ENCODE measurements at regions not wholly inside any gene's neighbourhood (a gene's known extent, or its start where the extent isn't known, plus 50 kb on each side); places are given as distances from the start of the nearest gene placed in this dataset.

DNA sequence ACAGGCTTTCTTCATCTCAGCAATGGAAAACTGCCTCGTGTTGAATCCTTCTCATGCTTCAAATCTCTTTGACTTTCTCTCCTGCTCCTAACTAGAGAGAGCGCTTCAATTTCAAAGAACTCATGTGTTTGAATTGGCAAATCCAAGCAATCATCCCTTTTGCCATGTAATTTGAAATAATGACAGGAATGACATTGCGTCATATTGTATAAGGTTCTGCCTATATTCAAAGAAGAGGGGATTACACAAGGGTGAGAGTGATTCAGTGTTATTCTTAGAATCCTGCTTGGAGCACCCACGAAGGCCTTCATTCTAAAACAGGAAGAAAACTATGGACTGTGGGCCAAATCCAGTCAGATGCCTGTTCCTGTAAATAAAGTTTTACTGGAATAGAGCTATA is 720.6 kb downstream of the JRKL start:
- FAIRE-seq (no peak), DNase-seq (no peak)
- 65 to 76% (median 69%) methylated on average over 4 of the region's 4 CpGs for WGBS, 3 donors
- Histone ChIP-seq H3K9me3 (ENCODE audit: control insufficient read depth in 2 of 2, insufficient read depth in 1 of 2, low read depth in 1 of 2, low read length in 1 of 2) (no peaks in the 10 kb centered on the region), H3K4me1 (ENCODE audit: control insufficient read depth in 3 of 3, insufficient read depth in 2 of 3, low read depth in 1 of 3, low read length in 2 of 3) (no peaks in the 10 kb centered on the region), H3K36me3 (ENCODE audit: control insufficient read depth in 3 of 3, insufficient read depth in 2 of 3, low read depth in 1 of 3, low read length in 3 of 3) (no peaks in the 10 kb centered on the region), H3K4me3 (ENCODE audit: low read depth in 1 of 3, low read length in 3 of 3) (no peak overlapping the region), H3K27me3 (ENCODE audit: control insufficient read depth in 3 of 3, insufficient read depth in 3 of 3, low read length in 3 of 3) (no peaks in the 10 kb centered on the region), H3K27ac (ENCODE audit: low read depth in 1 of 3, low read length in 2 of 3) (no peak overlapping the region)

DNA sequence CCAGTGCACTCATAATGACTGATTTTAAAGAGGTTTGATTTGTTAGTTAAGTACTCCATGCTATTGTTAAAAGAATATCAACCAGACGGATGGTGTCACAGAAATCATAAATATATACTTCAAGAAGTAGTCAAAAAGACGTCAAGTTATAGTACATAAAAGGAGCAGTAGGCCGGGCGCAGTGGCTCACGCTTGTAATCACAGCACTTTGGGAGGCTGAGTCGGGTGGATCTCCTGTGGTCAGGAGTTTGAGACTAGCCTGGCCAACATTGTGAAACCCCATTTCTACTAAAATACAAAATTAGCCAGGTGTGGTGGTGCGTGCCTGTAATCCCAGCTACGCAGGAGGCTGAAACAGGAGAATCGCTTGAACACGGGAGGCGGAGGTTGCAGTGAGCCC is 721.7 kb downstream of the JRKL start:
- Histone ChIP-seq H3K9me3 (ENCODE audit: control insufficient read depth in 2 of 2, insufficient read depth in 1 of 2, low read depth in 1 of 2, low read length in 1 of 2) (no peaks in the 10 kb centered on the region), H3K27ac (ENCODE audit: low read depth in 1 of 3, low read length in 2 of 3) (no peak overlapping the region), H3K36me3 (ENCODE audit: control insufficient read depth in 3 of 3, insufficient read depth in 2 of 3, low read depth in 1 of 3, low read length in 3 of 3) (no peaks in the 10 kb centered on the region), H3K27me3 (ENCODE audit: control insufficient read depth in 3 of 3, insufficient read depth in 3 of 3, low read length in 3 of 3) (no peaks in the 10 kb centered on the region), H3K4me1 (ENCODE audit: control insufficient read depth in 3 of 3, insufficient read depth in 2 of 3, low read depth in 1 of 3, low read length in 2 of 3) (no peaks in the 10 kb centered on the region), H3K4me3 (ENCODE audit: low read depth in 1 of 3, low read length in 3 of 3) (no peak overlapping the region)
- FAIRE-seq (no peak), DNase-seq (no peak)
- WGBS, 3 donors: 91 to 93% (median 91%) methylated on average over 11 of the region's 11 CpGs

DNA sequence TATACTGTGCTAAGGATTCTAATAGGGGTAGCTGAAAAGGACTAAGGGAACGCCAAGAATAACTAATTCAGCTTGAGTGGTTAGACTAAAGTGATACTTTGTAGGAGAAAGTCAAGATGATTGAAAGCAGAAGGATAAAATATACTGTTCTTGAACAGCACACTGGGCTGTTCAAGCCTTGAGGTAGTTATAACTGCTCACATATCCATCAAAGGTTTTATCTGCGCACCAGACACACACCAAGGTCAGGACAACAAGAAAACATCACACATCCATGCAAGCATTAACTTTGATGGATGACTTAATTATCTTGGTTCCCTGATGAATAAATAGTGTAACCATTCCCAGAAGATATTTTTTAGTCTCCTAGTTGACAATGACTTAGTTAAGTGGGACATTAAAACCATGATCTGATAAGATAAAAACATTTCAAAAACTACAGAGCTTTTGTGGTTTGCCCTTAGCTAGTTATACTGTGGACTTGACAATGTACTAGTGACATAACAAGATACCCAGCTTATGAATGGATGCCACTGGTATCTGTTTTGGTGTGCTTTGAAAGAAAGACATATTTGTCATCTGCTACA is 728.9 kb downstream of the JRKL start:
- Histone ChIP-seq H3K36me3 (ENCODE audit: control insufficient read depth in 3 of 3, insufficient read depth in 2 of 3, low read depth in 1 of 3, low read length in 3 of 3) (no peaks in the 10 kb centered on the region), H3K4me1 (ENCODE audit: control insufficient read depth in 3 of 3, insufficient read depth in 2 of 3, low read depth in 1 of 3, low read length in 2 of 3) (no peaks in the 10 kb centered on the region), H3K4me3 (ENCODE audit: low read depth in 1 of 3, low read length in 3 of 3) (no peak overlapping the region), H3K9me3 (ENCODE audit: control insufficient read depth in 2 of 2, insufficient read depth in 1 of 2, low read depth in 1 of 2, low read length in 1 of 2) (no peaks in the 10 kb centered on the region), H3K27ac (ENCODE audit: low read depth in 1 of 3, low read length in 2 of 3) (no peak overlapping the region), H3K27me3 (ENCODE audit: control insufficient read depth in 3 of 3, insufficient read depth in 3 of 3, low read length in 3 of 3) (no peaks in the 10 kb centered on the region)
- 43 to 52% (median 48%) methylated on average over 2 of the region's 2 CpGs for WGBS, 3 donors
- DNase-seq (no peak), FAIRE-seq (no peak)

GRCh38 chr11:97123237-97123636 is 733.4 kb downstream of the JRKL start:
- Histone ChIP-seq H3K9me3 (ENCODE audit: control insufficient read depth in 2 of 2, insufficient read depth in 1 of 2, low read depth in 1 of 2, low read length in 1 of 2) (no peaks in the 10 kb centered on the region), H3K27me3 (ENCODE audit: control insufficient read depth in 3 of 3, insufficient read depth in 3 of 3, low read length in 3 of 3) (no peaks in the 10 kb centered on the region), H3K4me3 (ENCODE audit: low read depth in 1 of 3, low read length in 3 of 3) (no peak overlapping the region), H3K27ac (ENCODE audit: low read depth in 1 of 3, low read length in 2 of 3) (no peak overlapping the region), H3K4me1 (ENCODE audit: control insufficient read depth in 3 of 3, insufficient read depth in 2 of 3, low read depth in 1 of 3, low read length in 2 of 3) (no peaks in the 10 kb centered on the region), H3K36me3 (ENCODE audit: control insufficient read depth in 3 of 3, insufficient read depth in 2 of 3, low read depth in 1 of 3, low read length in 3 of 3) (no peaks in the 10 kb centered on the region)
- DNase-seq: no peak
- 23 to 32% (median 31%) methylated on average over 2 of the region's 2 CpGs for WGBS, 3 donors
- no peak for FAIRE-seq

GRCh38 chr11:97136067-97136466 is 746.3 kb downstream of the JRKL start:
- Histone ChIP-seq H3K27ac (ENCODE audit: low read depth in 1 of 3, low read length in 2 of 3) (no peak overlapping the region), H3K4me3 (ENCODE audit: low read depth in 1 of 3, low read length in 3 of 3) (no peak overlapping the region), H3K36me3 (ENCODE audit: control insufficient read depth in 3 of 3, insufficient read depth in 2 of 3, low read depth in 1 of 3, low read length in 3 of 3) (no peaks in the 10 kb centered on the region), H3K9me3 (ENCODE audit: control insufficient read depth in 2 of 2, insufficient read depth in 1 of 2, low read depth in 1 of 2, low read length in 1 of 2) (no peaks in the 10 kb centered on the region), H3K27me3 (ENCODE audit: control insufficient read depth in 3 of 3, insufficient read depth in 3 of 3, low read length in 3 of 3) (no peaks in the 10 kb centered on the region), H3K4me1 (ENCODE audit: control insufficient read depth in 3 of 3, insufficient read depth in 2 of 3, low read depth in 1 of 3, low read length in 2 of 3) (no peaks in the 10 kb centered on the region)
- DNase-seq (no peak), FAIRE-seq (no peak)
- 90 to 100% (median 91%) methylated on average over 1 of the region's 1 CpG for WGBS, 3 donors

- no peaks in the 10 kb centered on the region for H3K27me3 ChIP-seq (ENCODE audit: control insufficient read depth in 3 of 3, insufficient read depth in 3 of 3, low read length in 3 of 3)
- no peaks in the 10 kb centered on the region for H3K36me3 ChIP-seq (ENCODE audit: control insufficient read depth in 3 of 3, insufficient read depth in 2 of 3, low read depth in 1 of 3, low read length in 3 of 3)
- H3K4me1 ChIP-seq (ENCODE audit: control insufficient read depth in 3 of 3, insufficient read depth in 2 of 3, low read depth in 1 of 3, low read length in 2 of 3): no peaks in the 10 kb centered on the region
- H3K27ac ChIP-seq (ENCODE audit: low read depth in 1 of 3, low read length in 2 of 3): no peak overlapping the region
- 52 to 66% (median 65%) methylated on average over 2 of the region's 2 CpGs for WGBS, 3 donors
- no peak overlapping the region for H3K4me3 ChIP-seq (ENCODE audit: low read depth in 1 of 3, low read length in 3 of 3)
- no peaks in the 10 kb centered on the region for H3K9me3 ChIP-seq (ENCODE audit: control insufficient read depth in 2 of 2, insufficient read depth in 1 of 2, low read depth in 1 of 2, low read length in 1 of 2)
- DNase-seq (no peak), FAIRE-seq (no peak)
Measured at GRCh38 chr11:97140885-97141494, 751.2 kb downstream of the JRKL start.

- 58 to 96% (median 75%) methylated on average over 1 of the region's 1 CpG for WGBS, 3 donors
- H3K27me3 ChIP-seq (ENCODE audit: control insufficient read depth in 3 of 3, insufficient read depth in 3 of 3, low read length in 3 of 3): no peaks in the 10 kb centered on the region
- no peaks in the 10 kb centered on the region for H3K9me3 ChIP-seq (ENCODE audit: control insufficient read depth in 2 of 2, insufficient read depth in 1 of 2, low read depth in 1 of 2, low read length in 1 of 2)
- H3K4me3 ChIP-seq (ENCODE audit: low read depth in 1 of 3, low read length in 3 of 3): no peak overlapping the region
- FAIRE-seq (no peak), DNase-seq (no peak)
- H3K4me1 ChIP-seq (ENCODE audit: control insufficient read depth in 3 of 3, insufficient read depth in 2 of 3, low read depth in 1 of 3, low read length in 2 of 3): no peaks in the 10 kb centered on the region
- no peak overlapping the region for H3K27ac ChIP-seq (ENCODE audit: low read depth in 1 of 3, low read length in 2 of 3)
- H3K36me3 ChIP-seq (ENCODE audit: control insufficient read depth in 3 of 3, insufficient read depth in 2 of 3, low read depth in 1 of 3, low read length in 3 of 3): no peaks in the 10 kb centered on the region
Measured at GRCh38 chr11:97143463-97143862, 753.6 kb downstream of the JRKL start.

DNA sequence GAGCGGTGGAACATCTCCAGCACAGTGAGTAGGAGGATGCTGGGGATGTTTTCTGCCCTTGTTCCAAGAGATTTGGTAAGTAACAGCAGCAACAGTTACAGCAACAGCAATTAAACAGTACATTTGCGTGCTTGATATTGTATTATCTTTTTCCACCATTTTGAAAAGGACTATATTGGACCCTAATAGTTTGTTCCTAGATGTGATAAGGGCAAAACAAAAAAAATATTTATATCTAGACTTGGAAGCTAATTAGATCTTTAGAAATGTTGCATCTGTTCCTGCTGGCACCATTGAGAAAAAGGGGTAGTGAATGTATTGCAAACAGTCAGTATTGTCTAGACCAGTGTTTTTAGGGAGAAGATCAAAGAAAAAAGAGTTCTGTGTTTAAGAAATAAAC is 759.9 kb downstream of the JRKL start:
- H3K9me3 ChIP-seq (ENCODE audit: control insufficient read depth in 2 of 2, insufficient read depth in 1 of 2, low read depth in 1 of 2, low read length in 1 of 2): no peaks in the 10 kb centered on the region
- WGBS, 3 donors: 75 to 81% (median 80%) methylated on average over 2 of the region's 2 CpGs

GRCh38 chr11:97157221-97157740 is 767.5 kb downstream of the JRKL start:
- Histone ChIP-seq H3K9me3 (ENCODE audit: control insufficient read depth in 2 of 2, insufficient read depth in 1 of 2, low read depth in 1 of 2, low read length in 1 of 2) (no peaks in the 10 kb centered on the region), H3K4me1 (ENCODE audit: control insufficient read depth in 3 of 3, insufficient read depth in 2 of 3, low read depth in 1 of 3, low read length in 2 of 3) (no peaks in the 10 kb centered on the region), H3K36me3 (ENCODE audit: control insufficient read depth in 3 of 3, insufficient read depth in 2 of 3, low read depth in 1 of 3, low read length in 3 of 3) (no peaks in the 10 kb centered on the region), H3K27ac (ENCODE audit: low read depth in 1 of 3, low read length in 2 of 3) (no peak overlapping the region), H3K4me3 (ENCODE audit: low read depth in 1 of 3, low read length in 3 of 3) (no peak overlapping the region), H3K27me3 (ENCODE audit: control insufficient read depth in 3 of 3, insufficient read depth in 3 of 3, low read length in 3 of 3) (no peaks in the 10 kb centered on the region)
- WGBS, 3 donors: 34 to 59% (median 52%) methylated on average over 2 of the region's 2 CpGs
- no peak for FAIRE-seq
- no peak for DNase-seq

More for the DNA sequence above, 759.9 kb downstream of the JRKL start:
- no peaks in the 10 kb centered on the region for H3K4me1 ChIP-seq (ENCODE audit: control insufficient read depth in 3 of 3, insufficient read depth in 2 of 3, low read depth in 1 of 3, low read length in 2 of 3)
- H3K27me3 ChIP-seq (ENCODE audit: control insufficient read depth in 3 of 3, insufficient read depth in 3 of 3, low read length in 3 of 3): no peaks in the 10 kb centered on the region
- no peak overlapping the region for H3K27ac ChIP-seq (ENCODE audit: low read depth in 1 of 3, low read length in 2 of 3)
- no peak for FAIRE-seq
- no peak for DNase-seq
- no peaks in the 10 kb centered on the region for H3K36me3 ChIP-seq (ENCODE audit: control insufficient read depth in 3 of 3, insufficient read depth in 2 of 3, low read depth in 1 of 3, low read length in 3 of 3)
- H3K4me3 ChIP-seq (ENCODE audit: low read depth in 1 of 3, low read length in 3 of 3): no peak overlapping the region
